ENCODE measurements at regions not wholly inside any gene's neighbourhood (a gene's known extent, or its start where the extent isn't known, plus 50 kb on each side); places are given as distances from the start of the nearest gene placed in this dataset.

GRCh38 chr2:2933426-2933825 lies 444.2 kb downstream of the EIPR1 start:
- Mint-ChIP-seq H3K9me3 (peaks cover 6% of the 10 kb centered on the region), H3K4me1 (ENCODE audit: low read depth) (no peaks in the 10 kb centered on the region), H3K27me3 (peaks cover 13% of the 10 kb centered on the region), H3K36me3 (ENCODE audit: low read depth) (no peaks in the 10 kb centered on the region), H3K4me3 (no peak overlapping the region), H3K27ac (no peak overlapping the region)
- ATAC-seq (ENCODE audit: poor library complexity), result no peak
- ChIA-PET CTCF (no interaction called here), POLR2A (no interaction called here)
- Histone ChIP-seq H3K36me3 (ENCODE audit: insufficient read depth, low read length) (no peaks in the 10 kb centered on the region), H3K4me1 (ENCODE audit: insufficient read depth, low read length) (no peaks in the 10 kb centered on the region), H3K9me3 (ENCODE audit: control insufficient read depth in 1 of 2, insufficient read depth in 1 of 2, low read length in 2 of 2) (peaks cover 0 to 43% of the 10 kb centered on the region in 2 experiments), H3K27ac (ENCODE audit: low read depth in 1 of 2, low read length in 2 of 2) (no peak overlapping the region), H3K4me3 (ENCODE audit: low read length) (no peak overlapping the region), H3K27me3 (ENCODE audit: control insufficient read depth in 1 of 2, insufficient read depth in 2 of 2, low read length in 2 of 2) (no peaks in the 10 kb centered on the region)
- intact Hi-C loops (cut with DNase I, micrococcal nuclease), result no loop called here
- DNase-seq, result no peak
- TF ChIP-seq CTCF (IDR thresholded peaks at IDR 0.05), result no peak

GRCh38 chr2:2932692-2933305 lies 444.8 kb downstream of the EIPR1 start:
- Histone ChIP-seq H3K4me1 (ENCODE audit: insufficient read depth, low read length) (no peaks in the 10 kb centered on the region), H3K4me3 (ENCODE audit: low read length) (no peak overlapping the region), H3K36me3 (ENCODE audit: insufficient read depth, low read length) (no peaks in the 10 kb centered on the region), H3K27ac (ENCODE audit: low read depth in 1 of 2, low read length in 2 of 2) (no peak overlapping the region), H3K27me3 (ENCODE audit: control insufficient read depth in 1 of 2, insufficient read depth in 2 of 2, low read length in 2 of 2) (no peaks in the 10 kb centered on the region), H3K9me3 (ENCODE audit: control insufficient read depth in 1 of 2, insufficient read depth in 1 of 2, low read length in 2 of 2) (peaks cover 0 to 40% of the 10 kb centered on the region in 2 experiments)
- Mint-ChIP-seq H3K36me3 (ENCODE audit: low read depth) (no peaks in the 10 kb centered on the region), H3K27ac (no peak overlapping the region), H3K9me3 (peaks cover 6% of the 10 kb centered on the region), H3K27me3 (peaks cover 13% of the 10 kb centered on the region), H3K4me1 (ENCODE audit: low read depth) (no peaks in the 10 kb centered on the region), H3K4me3 (no peak overlapping the region)
- no peak for DNase-seq
- ChIA-PET CTCF (no interaction called here), POLR2A (no interaction called here)
- no peak for TF ChIP-seq CTCF (IDR thresholded peaks at IDR 0.05)
- intact Hi-C loops (cut with DNase I, micrococcal nuclease), result no loop called here
- no peak for ATAC-seq (ENCODE audit: poor library complexity)

- H3K27me3 ChIP-seq (ENCODE audit: control insufficient read depth in 1 of 2, insufficient read depth in 2 of 2, low read length in 2 of 2), result no peaks in the 10 kb centered on the region
- no peak overlapping the region for H3K4me3 ChIP-seq (ENCODE audit: low read length)
- ATAC-seq (ENCODE audit: poor library complexity) (no peak), DNase-seq (no peak)
- peaks cover 6% of the 10 kb centered on the region for H3K9me3 Mint-ChIP-seq
- no peaks in the 10 kb centered on the region for H3K36me3 Mint-ChIP-seq (ENCODE audit: low read depth)
- H3K27ac ChIP-seq (ENCODE audit: low read depth in 1 of 2, low read length in 2 of 2), result no peak overlapping the region
- no peak overlapping the region for H3K4me3 Mint-ChIP-seq
- TF ChIP-seq CTCF (IDR thresholded peaks at IDR 0.05), result no peak
- no peaks in the 10 kb centered on the region for H3K36me3 ChIP-seq (ENCODE audit: insufficient read depth, low read length)
- POLR2A ChIA-PET, result no interaction called here
- CTCF ChIA-PET, result no interaction called here
- H3K27ac Mint-ChIP-seq, result no peak overlapping the region
- H3K4me1 Mint-ChIP-seq (ENCODE audit: low read depth), result no peaks in the 10 kb centered on the region
- intact Hi-C loops (cut with DNase I, micrococcal nuclease), result no loop called here
- peaks cover 0 to 34% of the 10 kb centered on the region in 2 experiments for H3K9me3 ChIP-seq (ENCODE audit: control insufficient read depth in 1 of 2, insufficient read depth in 1 of 2, low read length in 2 of 2)
- H3K27me3 Mint-ChIP-seq, result peaks cover 13% of the 10 kb centered on the region
- no peaks in the 10 kb centered on the region for H3K4me1 ChIP-seq (ENCODE audit: insufficient read depth, low read length)
Observed at GRCh38 chr2:2932189-2932588, 445.4 kb downstream of the EIPR1 start.

All from CD4-positive, alpha-beta T cell (primary cell).